ENCODE measurements at regions not wholly inside any gene's neighbourhood (a gene's known extent, or its start where the extent isn't known, plus 50 kb on each side); places are given as distances from the start of the nearest gene placed in this dataset.

DNA sequence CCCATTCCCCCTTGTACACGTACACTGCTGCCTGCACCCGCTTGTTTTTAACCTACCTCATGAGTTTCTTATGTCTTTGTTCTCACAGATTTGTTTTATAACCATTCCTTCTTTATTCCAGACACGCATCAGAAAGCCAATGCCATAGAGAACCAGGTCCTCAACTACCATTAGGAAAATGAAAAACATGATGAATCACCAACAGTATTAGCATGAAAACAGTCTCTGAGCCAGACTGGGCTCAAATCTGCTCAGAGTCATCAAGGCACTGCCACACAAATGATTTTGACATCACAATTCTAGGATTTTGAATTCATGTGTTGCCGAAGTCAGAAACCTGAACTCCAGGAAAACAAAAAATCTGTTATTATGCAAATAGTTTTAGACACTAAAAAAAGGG, 394.1 kb upstream of the GRIA1 start:
- Histone ChIP-seq H3K4me1 (ENCODE audit: control insufficient read depth in 2 of 2, insufficient read depth in 2 of 2, low read length in 2 of 2) (no peaks in the 10 kb centered on the region), H3K4me3 (ENCODE audit: control extremely low read depth in 1 of 5, extremely low read depth in 1 of 5, insufficient read depth in 1 of 5, low read depth in 2 of 5, low read length in 4 of 5) (no peak overlapping the region), H3K27me3 (replicated peaks in 1 of 4; ENCODE audit: control extremely low read depth in 1 of 4, control insufficient read depth in 3 of 4, insufficient read depth in 4 of 4, low read length in 3 of 4) (no peaks in the 10 kb centered on the region), H3K9ac (ENCODE audit: low read length) (no peak overlapping the region), H4K20me1 (ENCODE audit: control insufficient read depth, insufficient read depth, low read length, poor library complexity, severe bottlenecking) (no peaks in the 10 kb centered on the region), H3K79me2 (ENCODE audit: control insufficient read depth, insufficient read depth, low read length) (no peaks in the 10 kb centered on the region), H3K27ac (ENCODE audit: low read length in 2 of 2) (no peak overlapping the region), H3K4me2 (replicated peaks; ENCODE audit: low read depth, low read length, poor library complexity, severe bottlenecking) (no peak overlapping the region), H2AFZ (ENCODE audit: insufficient read depth, low read depth, low read length, poor library complexity, severe bottlenecking) (no peak overlapping the region), H3K9me3 (ENCODE audit: control extremely low read depth in 1 of 3, control insufficient read depth in 2 of 3, insufficient read depth in 1 of 3, low read length in 2 of 3) (peaks cover 0 to 3% (median 0%) of the 10 kb centered on the region in 3 donors), H3K36me3 (replicated peaks in 1 of 2; ENCODE audit: control extremely low read depth in 1 of 2, control insufficient read depth in 1 of 2, extremely low read depth in 1 of 2, insufficient read depth in 2 of 2, low read length in 1 of 2) (no peaks in the 10 kb centered on the region)
- POLR2A ChIA-PET: no interaction called here
- Mint-ChIP-seq H3K9me3 (ENCODE audit: insufficient read depth) (peaks cover 5% of the 10 kb centered on the region), H3K27ac (no peak overlapping the region), H3K27me3 (no peaks in the 10 kb centered on the region), H3K4me1 (no peaks in the 10 kb centered on the region), H3K4me3 (no peak overlapping the region)
- TF ChIP-seq, protein P1, sequence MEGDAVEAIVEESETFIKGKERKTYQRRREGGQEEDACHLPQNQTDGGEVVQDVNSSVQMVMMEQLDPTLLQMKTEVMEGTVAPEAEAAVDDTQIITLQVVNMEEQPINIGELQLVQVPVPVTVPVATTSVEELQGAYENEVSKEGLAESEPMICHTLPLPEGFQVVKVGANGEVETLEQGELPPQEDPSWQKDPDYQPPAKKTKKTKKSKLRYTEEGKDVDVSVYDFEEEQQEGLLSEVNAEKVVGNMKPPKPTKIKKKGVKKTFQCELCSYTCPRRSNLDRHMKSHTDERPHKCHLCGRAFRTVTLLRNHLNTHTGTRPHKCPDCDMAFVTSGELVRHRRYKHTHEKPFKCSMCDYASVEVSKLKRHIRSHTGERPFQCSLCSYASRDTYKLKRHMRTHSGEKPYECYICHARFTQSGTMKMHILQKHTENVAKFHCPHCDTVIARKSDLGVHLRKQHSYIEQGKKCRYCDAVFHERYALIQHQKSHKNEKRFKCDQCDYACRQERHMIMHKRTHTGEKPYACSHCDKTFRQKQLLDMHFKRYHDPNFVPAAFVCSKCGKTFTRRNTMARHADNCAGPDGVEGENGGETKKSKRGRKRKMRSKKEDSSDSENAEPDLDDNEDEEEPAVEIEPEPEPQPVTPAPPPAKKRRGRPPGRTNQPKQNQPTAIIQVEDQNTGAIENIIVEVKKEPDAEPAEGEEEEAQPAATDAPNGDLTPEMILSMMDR (IDR thresholded peaks at IDR 0.05): no peak
- TF ChIP-seq EZH2 (IDR thresholded peaks at IDR 0.05; ENCODE audit: borderline replicate concordance, insufficient read depth, low read depth, low read length, poor library complexity, severe bottlenecking): no peak
- ATAC-seq (ENCODE audit: low read depth) (no peak), DNase-seq (no peak)
- intact Hi-C loops (cut with micrococcal nuclease): no loop called here
- CTCF ChIA-PET: no interaction called here
- WGBS (ENCODE audit: insufficient coverage): 96% methylated on average over 3 of the region's 4 CpGs

DNA sequence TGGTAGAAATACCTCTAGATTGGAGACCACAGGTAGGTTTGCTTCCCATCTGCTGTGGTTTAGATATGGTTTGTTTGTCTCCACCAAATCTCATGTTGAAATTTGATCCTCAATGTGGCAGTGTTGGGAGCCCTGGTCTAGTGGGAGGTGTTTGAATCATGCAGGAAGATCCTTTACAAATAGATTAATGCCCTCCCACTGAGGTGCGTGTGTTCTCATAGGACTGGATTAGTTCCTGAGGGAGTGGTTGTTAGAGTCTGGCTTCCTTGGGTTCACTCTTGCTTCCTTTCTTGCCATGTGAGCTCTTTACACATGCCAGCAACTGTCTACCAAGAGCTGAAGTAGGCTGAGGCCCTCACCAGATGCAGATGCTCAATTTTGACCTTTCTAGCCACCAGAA, 391.1 kb upstream of the GRIA1 start:
- intact Hi-C loops (cut with micrococcal nuclease): no loop called here
- Histone ChIP-seq H4K20me1 (ENCODE audit: control insufficient read depth, insufficient read depth, low read length, poor library complexity, severe bottlenecking) (no peaks in the 10 kb centered on the region), H3K79me2 (ENCODE audit: control insufficient read depth, insufficient read depth, low read length) (no peaks in the 10 kb centered on the region), H3K4me2 (replicated peaks; ENCODE audit: low read depth, low read length, poor library complexity, severe bottlenecking) (no peak overlapping the region), H2AFZ (ENCODE audit: insufficient read depth, low read depth, low read length, poor library complexity, severe bottlenecking) (no peak overlapping the region), H3K27me3 (replicated peaks in 1 of 4; ENCODE audit: control extremely low read depth in 1 of 4, control insufficient read depth in 3 of 4, insufficient read depth in 4 of 4, low read length in 3 of 4) (no peaks in the 10 kb centered on the region), H3K9ac (ENCODE audit: low read length) (no peak overlapping the region), H3K4me3 (ENCODE audit: control extremely low read depth in 1 of 5, extremely low read depth in 1 of 5, insufficient read depth in 1 of 5, low read depth in 2 of 5, low read length in 4 of 5) (no peak overlapping the region), H3K4me1 (ENCODE audit: control insufficient read depth in 2 of 2, insufficient read depth in 2 of 2, low read length in 2 of 2) (no peaks in the 10 kb centered on the region), H3K36me3 (replicated peaks in 1 of 2; ENCODE audit: control extremely low read depth in 1 of 2, control insufficient read depth in 1 of 2, extremely low read depth in 1 of 2, insufficient read depth in 2 of 2, low read length in 1 of 2) (no peaks in the 10 kb centered on the region), H3K27ac (ENCODE audit: low read length in 2 of 2) (no peak overlapping the region), H3K9me3 (ENCODE audit: control extremely low read depth in 1 of 3, control insufficient read depth in 2 of 3, insufficient read depth in 1 of 3, low read length in 2 of 3) (peaks cover 0 to 6% (median 0%) of the 10 kb centered on the region in 3 donors)
- H3K9me3 Mint-ChIP-seq (ENCODE audit: insufficient read depth): no peaks in the 10 kb centered on the region
- TF ChIP-seq, protein P1 (IDR thresholded peaks at IDR 0.05): no peak
- TF ChIP-seq EZH2 (IDR thresholded peaks at IDR 0.05; ENCODE audit: borderline replicate concordance, insufficient read depth, low read depth, low read length, poor library complexity, severe bottlenecking): no peak
- ChIA-PET POLR2A (no interaction called here), CTCF (no interaction called here)
- ATAC-seq (ENCODE audit: low read depth) (no peak), DNase-seq (no peak)
- no peak overlapping the region for H3K4me3 Mint-ChIP-seq
- no peak overlapping the region for H3K27ac Mint-ChIP-seq
- no peaks in the 10 kb centered on the region for H3K4me1 Mint-ChIP-seq
- H3K27me3 Mint-ChIP-seq: no peaks in the 10 kb centered on the region
- no CpG with 5 or more reads among the region's 1 CpG for WGBS (ENCODE audit: insufficient coverage)
